KMS-11 (cell line): ENCODE measurements at regions not wholly inside any gene's neighbourhood (a gene's known extent, or its start where the extent isn't known, plus 50 kb on each side); places are given as distances from the start of the nearest gene placed in this dataset.

Experiments
- H2AFZ ChIP-seq: fragments of 200-600 bp; sonication (generic); 2 replicates; pipeline ENCODE4 v1.6.1; 2016; ENCODE audit warnings: antibody characterized with exemption, mixed run types, low read depth
- H3K27ac ChIP-seq: fragments of 200-600 bp; sonication (generic); 2 replicates; pipeline ENCODE4 v1.6.1; 2016; ENCODE audit warnings: mild to moderate bottlenecking, mixed run types
- H3K27me3 ChIP-seq: fragments of 200-600 bp; sonication (generic); 2 replicates; pipeline ENCODE4 v1.6.1; 2017; ENCODE audit warnings: mild to moderate bottlenecking, low read depth, mixed run types, moderate library complexity; ENCODE audit not compliant: insufficient read depth
- H3K36me3 ChIP-seq: fragments of 200-600 bp; sonication (generic); 2 replicates; pipeline ENCODE4 v1.6.1; 2017; ENCODE audit warnings: mild to moderate bottlenecking, mixed run types; ENCODE audit not compliant: insufficient read depth
- H3K4me1 ChIP-seq: fragments of 200-600 bp; sonication (generic); 2 replicates; pipeline ENCODE4 v1.6.1; 2016; ENCODE audit warnings: mild to moderate bottlenecking, low read depth, mixed run types; ENCODE audit not compliant: poor library complexity, severe bottlenecking
- H3K4me2 ChIP-seq: fragments of 200-600 bp; sonication (generic); 2 replicates; pipeline ENCODE4 v1.7.0; 2016; ENCODE audit warnings: mild to moderate bottlenecking, mixed run types
- H3K4me3 ChIP-seq: fragments of 200-600 bp; sonication (generic); IDR thresholded peaks from 2 replicates; pipeline ENCODE4 v1.6.1; 2017; ENCODE audit warnings: low read depth, low read length, mixed read lengths; ENCODE audit not compliant: insufficient read depth
- H3K79me2 ChIP-seq: fragments of 200-600 bp; sonication (generic); 2 replicates; pipeline ENCODE4 v1.6.1; 2016; ENCODE audit warnings: low read depth, mixed run types; ENCODE audit not compliant: insufficient read depth
- H3K9ac ChIP-seq: fragments of 200-600 bp; sonication (generic); 2 replicates; pipeline ENCODE4 v1.6.1; 2016; ENCODE audit warnings: mild to moderate bottlenecking, mixed run types
- H4K20me1 ChIP-seq: fragments of 200-600 bp; sonication (generic); 2 replicates; pipeline ENCODE4 v1.6.1; 2016; ENCODE audit warnings: mild to moderate bottlenecking, mixed run types; ENCODE audit not compliant: insufficient read depth
- CTCF ChIP-seq: fragments of 200-600 bp; sonication (generic); conservative IDR thresholded peaks from 2 replicates; pipeline ENCODE4 v1.6.1; 2017; ENCODE audit warnings: low read depth, mild to moderate bottlenecking, antibody characterized with exemption, low read length, moderate library complexity, mixed read lengths

- TF ChIP-seq CTCF = no peak
- no peak overlapping the region for H2AFZ ChIP-seq
- no peak overlapping the region for H3K4me3 ChIP-seq
- H3K27ac ChIP-seq = no peak overlapping the region
- H3K9ac ChIP-seq = no peak overlapping the region
- H3K4me1 ChIP-seq = no peaks in the 10 kb centered on the region
- no peaks in the 10 kb centered on the region for H3K36me3 ChIP-seq
- no peak overlapping the region for H3K4me2 ChIP-seq
- H4K20me1 ChIP-seq = no peaks in the 10 kb centered on the region
- no peaks in the 10 kb centered on the region for H3K79me2 ChIP-seq
- H3K27me3 ChIP-seq = no peaks in the 10 kb centered on the region
Measured at GRCh38 chr6:106740287-106740686, 110.9 kb downstream of the QRSL1 start.

- Histone ChIP-seq H3K4me1 (no peaks in the 10 kb centered on the region), H3K27me3 (no peaks in the 10 kb centered on the region), H3K36me3 (no peaks in the 10 kb centered on the region), H3K27ac (no peak overlapping the region), H3K9ac (no peak overlapping the region), H4K20me1 (no peaks in the 10 kb centered on the region), H3K4me3 (no peak overlapping the region), H3K4me2 (no peak overlapping the region), H3K79me2 (no peaks in the 10 kb centered on the region), H2AFZ (no peak overlapping the region)
- no peak for TF ChIP-seq CTCF
Measured at GRCh38 chr6:106739387-106739786, 110.0 kb downstream of the QRSL1 start.

GRCh38 chr6:106736502-106736901 is 107.1 kb downstream of the QRSL1 start:
- H3K79me2 ChIP-seq = no peaks in the 10 kb centered on the region
- H3K27me3 ChIP-seq = no peaks in the 10 kb centered on the region
- H2AFZ ChIP-seq = no peak overlapping the region
- H3K27ac ChIP-seq = no peak overlapping the region
- no peak overlapping the region for H3K9ac ChIP-seq
- no peak overlapping the region for H3K4me2 ChIP-seq
- H3K4me3 ChIP-seq = no peak overlapping the region
- no peaks in the 10 kb centered on the region for H4K20me1 ChIP-seq
- H3K36me3 ChIP-seq = no peaks in the 10 kb centered on the region
- H3K4me1 ChIP-seq = no peaks in the 10 kb centered on the region
- TF ChIP-seq CTCF = no peak

- Histone ChIP-seq H3K9ac (no peak overlapping the region), H3K4me3 (no peak overlapping the region), H3K79me2 (no peaks in the 10 kb centered on the region), H3K4me1 (no peaks in the 10 kb centered on the region), H3K4me2 (no peak overlapping the region), H4K20me1 (no peaks in the 10 kb centered on the region), H3K27me3 (no peaks in the 10 kb centered on the region), H2AFZ (no peak overlapping the region), H3K27ac (no peak overlapping the region), H3K36me3 (no peaks in the 10 kb centered on the region)
- TF ChIP-seq CTCF = no peak
Measured at GRCh38 chr6:106735828-106736227, 106.5 kb downstream of the QRSL1 start.

- H3K4me3 ChIP-seq = no peak overlapping the region
- H3K4me1 ChIP-seq = no peaks in the 10 kb centered on the region
- no peaks in the 10 kb centered on the region for H3K36me3 ChIP-seq
- H3K9ac ChIP-seq = no peak overlapping the region
- no peaks in the 10 kb centered on the region for H3K79me2 ChIP-seq
- TF ChIP-seq CTCF = no peak
- no peak overlapping the region for H3K27ac ChIP-seq
- no peak overlapping the region for H3K4me2 ChIP-seq
- no peaks in the 10 kb centered on the region for H3K27me3 ChIP-seq
- H4K20me1 ChIP-seq = no peaks in the 10 kb centered on the region
- no peak overlapping the region for H2AFZ ChIP-seq
Measured at GRCh38 chr6:106735136-106735633, 105.8 kb downstream of the QRSL1 start.
